Omental fat pad (tissue), 3 donors: ENCODE measurements at regions not wholly inside any gene's neighbourhood (a gene's known extent, or its start where the extent isn't known, plus 50 kb on each side); places are given as distances from the start of the nearest gene placed in this dataset.

Experiments
- ATAC-seq: fragments of 150-250 bp; one replicate; pipeline ENCODE4 v1.9.1; 2016; ENCODE audit warnings: mild to moderate bottlenecking, moderate library complexity; ENCODE audit not compliant: low FRiP score
- DNase-seq: peaks from one replicate; pipeline ENCODE4 v3.0.0-alpha.2; 2019; ENCODE audit warnings: low spot score
- TF ChIP-seq, protein P1 (sequence below), 3 donors: fragments of 450-650 bp; IDR thresholded peaks; one replicate each; pipeline ENCODE4 v1.5.1; 2016 to 2017; ENCODE audit warnings: antibody characterized with exemption in 3 of 3, mild to moderate bottlenecking in 3 of 3, moderate library complexity in 2 of 3

DNA sequence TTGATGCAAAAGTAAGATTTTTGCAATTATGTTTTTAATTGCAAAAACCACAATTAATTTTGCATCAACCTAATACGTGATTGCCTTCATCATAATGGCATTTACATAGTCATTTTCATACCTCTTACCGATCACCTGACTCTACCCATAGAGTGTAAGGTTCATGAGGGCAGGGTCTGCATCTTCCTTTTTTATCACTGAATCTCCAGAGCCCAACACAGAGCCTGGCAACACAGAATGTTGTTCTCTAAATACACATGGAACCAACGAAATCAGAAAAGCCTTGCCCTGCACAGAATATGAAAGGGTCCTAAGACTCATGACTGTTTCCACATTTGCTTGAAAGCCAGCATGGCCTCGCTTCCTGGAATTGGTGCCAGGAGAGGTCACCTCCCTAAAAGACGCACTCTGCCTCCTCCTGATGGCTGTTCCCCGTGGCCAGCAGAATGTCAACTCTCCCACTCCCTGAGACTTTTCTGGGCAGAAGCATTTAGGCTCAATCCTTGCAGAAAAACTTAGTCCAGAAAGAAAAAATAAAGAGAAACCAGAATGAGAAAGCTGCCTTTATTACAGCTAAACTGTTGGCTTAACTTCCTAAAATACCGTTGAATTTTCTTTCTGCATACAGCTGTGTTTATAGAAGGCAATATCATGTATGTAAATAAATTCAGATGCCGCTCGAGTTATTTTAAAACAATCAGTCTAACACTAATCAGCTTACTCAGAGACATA lies 327.8 kb upstream of the MAF start:
- TF ChIP-seq, protein P1, sequence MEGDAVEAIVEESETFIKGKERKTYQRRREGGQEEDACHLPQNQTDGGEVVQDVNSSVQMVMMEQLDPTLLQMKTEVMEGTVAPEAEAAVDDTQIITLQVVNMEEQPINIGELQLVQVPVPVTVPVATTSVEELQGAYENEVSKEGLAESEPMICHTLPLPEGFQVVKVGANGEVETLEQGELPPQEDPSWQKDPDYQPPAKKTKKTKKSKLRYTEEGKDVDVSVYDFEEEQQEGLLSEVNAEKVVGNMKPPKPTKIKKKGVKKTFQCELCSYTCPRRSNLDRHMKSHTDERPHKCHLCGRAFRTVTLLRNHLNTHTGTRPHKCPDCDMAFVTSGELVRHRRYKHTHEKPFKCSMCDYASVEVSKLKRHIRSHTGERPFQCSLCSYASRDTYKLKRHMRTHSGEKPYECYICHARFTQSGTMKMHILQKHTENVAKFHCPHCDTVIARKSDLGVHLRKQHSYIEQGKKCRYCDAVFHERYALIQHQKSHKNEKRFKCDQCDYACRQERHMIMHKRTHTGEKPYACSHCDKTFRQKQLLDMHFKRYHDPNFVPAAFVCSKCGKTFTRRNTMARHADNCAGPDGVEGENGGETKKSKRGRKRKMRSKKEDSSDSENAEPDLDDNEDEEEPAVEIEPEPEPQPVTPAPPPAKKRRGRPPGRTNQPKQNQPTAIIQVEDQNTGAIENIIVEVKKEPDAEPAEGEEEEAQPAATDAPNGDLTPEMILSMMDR (IDR thresholded peaks at IDR 0.05), result no peak
- DNase-seq, result no peak
- no peak for ATAC-seq

DNA sequence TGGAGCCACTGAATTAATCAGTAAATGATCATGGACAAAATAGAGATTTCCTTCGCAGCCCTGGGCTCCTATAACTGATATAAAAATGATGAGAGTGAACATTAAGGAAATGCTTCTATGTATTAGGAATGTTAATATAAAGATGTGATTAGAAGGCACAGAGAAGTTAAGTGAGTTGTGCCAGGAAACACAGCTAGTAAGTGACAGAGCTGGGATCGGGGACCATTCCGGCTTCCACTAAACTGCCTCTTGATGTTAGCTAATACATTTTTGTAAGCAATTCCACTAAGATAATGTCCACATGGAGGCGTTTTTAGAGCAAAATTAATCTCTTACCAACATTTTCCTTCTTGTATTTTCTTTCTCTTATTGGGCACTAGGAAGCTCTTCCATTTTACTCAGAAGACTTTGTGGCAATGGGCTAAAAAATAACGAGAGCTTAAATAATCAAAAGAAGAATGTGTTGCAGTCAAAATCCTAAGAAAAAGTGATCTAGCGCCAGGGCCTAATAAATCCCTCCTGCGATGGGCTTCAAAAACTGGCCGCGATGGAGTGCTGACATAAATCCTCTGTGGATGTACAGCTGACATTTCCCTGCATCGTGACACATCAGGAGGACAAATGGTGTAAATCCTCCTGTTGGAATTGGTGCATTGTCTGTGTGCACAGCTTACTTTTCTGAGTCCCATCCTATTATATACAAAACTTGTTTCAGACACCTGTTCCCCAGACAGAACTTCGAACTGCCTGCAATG lies 326.1 kb upstream of the MAF start:
- TF ChIP-seq, protein P1 (IDR thresholded peaks at IDR 0.05), result no peak
- no peak for ATAC-seq
- no peak for DNase-seq

DNA sequence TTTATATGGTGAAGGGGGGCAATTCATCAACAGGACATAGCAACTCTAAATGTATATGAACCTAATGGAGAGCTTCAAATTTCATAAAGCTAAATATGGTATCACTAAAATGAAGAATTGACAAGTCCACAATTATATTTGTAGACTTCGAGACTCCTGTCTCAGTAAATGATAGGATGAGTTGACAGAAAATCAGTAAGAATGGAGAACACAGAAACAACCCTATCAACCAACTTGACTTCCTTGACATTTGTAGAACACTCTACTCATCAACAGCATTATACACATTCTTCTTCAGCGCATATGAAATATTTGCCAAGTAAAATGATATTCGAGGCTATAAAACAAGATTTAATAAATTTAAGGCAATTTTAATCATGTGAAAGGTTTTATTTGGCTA lies 322.9 kb upstream of the MAF start:
- ATAC-seq (no peak), DNase-seq (no peak)
- TF ChIP-seq, protein P1 (IDR thresholded peaks at IDR 0.05), result no peak

DNA sequence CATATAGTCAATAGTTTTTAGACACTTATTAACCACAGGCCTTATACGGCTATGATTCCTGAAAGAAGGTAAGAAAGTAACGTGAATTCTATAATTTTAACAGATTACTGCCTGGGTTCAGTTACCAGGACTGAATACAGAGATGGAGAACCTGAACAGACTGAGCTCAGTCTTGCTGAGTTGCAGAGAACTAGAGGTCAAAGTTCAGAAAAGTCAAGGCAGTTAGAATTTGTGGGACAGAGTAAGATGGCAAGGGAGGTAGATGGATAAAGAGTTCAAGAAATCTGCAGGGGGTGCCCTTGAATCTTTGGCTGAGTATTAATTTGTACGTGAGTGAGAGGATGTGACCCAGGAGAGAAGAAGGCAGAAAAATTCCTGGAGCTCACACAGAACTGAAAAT lies 320.1 kb upstream of the MAF start:
- TF ChIP-seq, protein P1 (IDR thresholded peaks at IDR 0.05), result no peak
- no peak for ATAC-seq
- DNase-seq, result no peak

DNA sequence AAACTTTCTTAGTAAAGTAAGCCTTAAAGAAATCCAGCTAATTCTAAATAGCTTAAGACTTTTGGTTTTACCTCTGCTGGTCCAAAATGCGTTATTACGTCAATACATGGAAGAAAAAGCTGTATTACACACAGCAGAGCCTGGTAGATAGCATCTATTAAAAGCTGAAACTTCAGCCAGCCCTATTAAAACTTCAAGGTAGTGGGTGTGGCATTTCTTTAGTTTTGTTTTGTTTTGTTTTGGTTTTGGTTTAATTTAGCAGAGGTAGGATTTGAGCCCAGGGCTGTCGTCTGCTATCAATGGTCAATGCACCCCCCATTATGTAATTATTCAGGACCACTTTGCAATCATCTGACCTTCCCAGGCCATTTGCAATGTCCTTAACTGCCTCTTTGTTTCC lies 318.4 kb upstream of the MAF start:
- no peak for DNase-seq
- TF ChIP-seq, protein P1 (IDR thresholded peaks at IDR 0.05), result no peak
- ATAC-seq, result no peak

DNA sequence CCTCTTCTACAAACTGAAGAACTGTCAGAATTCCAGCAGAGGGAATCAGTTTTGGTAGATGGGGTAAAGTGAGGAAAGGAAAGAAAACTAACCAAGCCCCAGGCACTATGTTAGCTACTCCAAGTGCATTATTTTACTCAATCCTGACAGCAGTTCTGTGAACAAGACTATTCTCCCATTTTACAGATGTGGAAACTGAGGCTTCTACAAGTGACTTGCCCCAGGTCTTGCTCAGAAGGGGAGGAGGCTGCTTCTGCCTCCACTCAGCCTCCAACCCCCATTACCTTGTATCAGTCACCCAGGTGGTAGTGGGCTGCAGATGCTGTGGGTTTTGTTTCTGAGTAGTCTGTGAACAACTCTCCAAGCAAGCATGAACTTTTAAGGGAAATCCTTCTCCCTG lies 315.2 kb upstream of the MAF start:
- TF ChIP-seq, protein P1 (IDR thresholded peaks at IDR 0.05), result no peak
- DNase-seq (no peak), ATAC-seq (no peak)
